COLO668 (cell line): ENCODE measurements at regions not wholly inside any gene's neighbourhood (a gene's known extent, or its start where the extent isn't known, plus 50 kb on each side); places are given as distances from the start of the nearest gene placed in this dataset.
A peak's percentile ranks its signal among the peaks of the same experiment; 100 is the strongest.

Experiments used
- DNase-seq: peaks from one replicate; lab custom pipeline; 2025; ENCODE audit not compliant: unreplicated experiment; lab: John Stamatoyannopoulos, UW

DNA sequence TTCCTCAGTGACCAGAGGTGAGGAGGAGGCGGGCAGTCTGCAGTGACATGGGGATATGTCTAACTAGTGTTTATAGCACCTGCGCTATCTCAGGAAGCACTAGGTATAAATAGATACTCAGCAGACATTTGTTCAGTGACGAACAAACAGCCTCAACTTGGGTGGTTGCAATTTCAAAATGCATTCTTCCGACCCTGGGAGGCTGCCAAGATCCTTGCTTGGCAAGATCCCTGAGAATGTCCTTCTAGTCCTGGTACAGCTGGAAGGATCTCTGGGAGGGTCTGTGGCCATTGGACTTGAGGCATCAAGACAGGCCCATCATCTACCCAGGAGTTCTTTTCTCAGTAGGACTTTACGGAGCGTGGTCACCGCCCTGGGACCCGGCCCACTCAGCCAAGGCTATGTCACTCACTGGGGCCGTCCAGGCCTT lies 299.5 kb downstream of the ZNF536 start:
- DNase-seq = no peak

- no peak for DNase-seq
Measured at GRCh38 chr19:30671367-30671619, 299.1 kb downstream of the ZNF536 start.

GRCh38 chr19:30670562-30671366 lies 298.6 kb downstream of the ZNF536 start:
- DNase-seq = no peak

- DNase-seq = no peak
Measured at GRCh38 chr19:30670011-30670329, 297.8 kb downstream of the ZNF536 start.

GRCh38 chr19:30669329-30670010 lies 297.3 kb downstream of the ZNF536 start:
- DNase-seq = peak; percentile 39

GRCh38 chr19:30668521-30669155 lies 296.5 kb downstream of the ZNF536 start:
- DNase-seq = no peak

GRCh38 chr19:30667746-30668145 lies 295.6 kb downstream of the ZNF536 start:
- no peak for DNase-seq

DNA sequence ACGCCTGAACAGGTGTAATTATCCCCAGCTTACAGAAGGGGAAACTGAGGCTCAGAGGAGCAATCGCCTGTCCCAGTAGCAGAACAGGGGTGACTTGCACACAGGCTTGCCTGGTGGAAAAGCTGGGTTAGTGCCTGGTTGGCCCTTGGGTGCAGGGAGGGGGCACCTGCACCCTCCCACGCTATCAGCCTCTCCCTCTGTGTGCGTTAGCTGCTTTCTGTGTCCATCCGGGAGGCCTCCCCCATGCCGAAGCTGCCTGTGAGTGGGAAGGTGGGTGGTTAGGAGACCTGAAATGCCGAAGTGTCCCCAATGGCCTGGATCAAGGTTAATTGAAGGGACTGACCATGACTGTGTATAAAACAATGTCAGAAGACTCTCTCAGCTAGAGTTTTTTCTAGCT lies 295.0 kb downstream of the ZNF536 start:
- no peak for DNase-seq

- peak; percentile 12 for DNase-seq
Measured at GRCh38 chr19:30666301-30666803, 294.2 kb downstream of the ZNF536 start.

- DNase-seq = no peak
Measured at GRCh38 chr19:30665449-30665848, 293.3 kb downstream of the ZNF536 start.

DNA sequence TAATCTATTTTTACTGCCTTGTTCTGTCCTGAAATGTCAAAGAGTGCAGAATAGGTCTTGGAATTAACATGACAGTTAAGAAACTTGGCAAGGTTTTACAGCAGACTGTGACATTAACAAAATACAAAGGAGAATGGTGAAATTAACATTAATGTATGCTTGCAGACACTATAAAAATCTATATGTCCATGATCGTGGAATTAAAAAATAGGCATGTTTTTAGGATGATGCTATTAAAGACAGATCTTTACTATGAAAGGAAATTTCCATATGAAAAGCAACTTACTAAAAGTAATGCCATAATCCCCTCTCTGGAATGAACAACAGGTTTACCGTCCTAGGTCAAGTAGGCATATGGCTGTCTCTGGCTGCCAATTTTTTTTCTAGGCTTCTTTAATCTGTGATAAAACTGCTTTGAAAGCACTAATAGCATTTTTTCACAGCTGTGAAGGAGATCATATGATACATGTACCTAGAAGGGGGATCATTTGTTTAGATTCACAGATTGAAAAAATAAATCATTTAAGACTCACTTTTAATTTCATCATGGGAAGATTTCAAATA lies 291.5 kb downstream of the ZNF536 start:
- DNase-seq = no peak

DNA sequence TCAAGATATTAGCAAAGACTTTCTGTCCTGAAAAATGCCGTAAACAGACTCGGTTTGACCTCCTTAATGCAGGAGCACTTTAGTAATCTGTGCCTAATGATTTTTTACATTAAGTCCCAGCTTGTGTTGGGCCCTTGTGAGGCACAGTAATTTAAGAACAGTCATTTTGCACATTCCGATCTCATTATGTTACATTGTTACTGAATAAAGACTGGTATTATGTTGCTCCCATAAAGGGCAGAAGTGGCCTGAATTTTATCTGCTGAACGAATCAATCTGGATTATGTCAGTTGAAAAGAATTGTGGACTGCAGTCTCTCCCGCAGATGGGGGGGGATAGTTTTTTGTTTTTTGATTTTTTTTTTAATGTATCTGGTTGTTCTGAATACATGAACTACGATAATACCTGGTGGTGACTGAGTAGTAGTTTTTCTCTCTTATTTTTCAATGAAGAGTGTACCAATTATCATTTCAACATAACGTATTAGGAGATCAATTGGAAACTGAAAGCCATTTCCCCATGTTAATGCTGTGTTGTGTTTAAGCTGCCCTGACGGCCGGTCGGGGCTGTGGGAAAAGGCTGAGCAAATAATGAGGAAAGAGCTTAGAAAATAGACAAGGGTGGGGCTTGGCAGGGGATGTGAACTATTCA lies 290.2 kb downstream of the ZNF536 start:
- DNase-seq = no peak

GRCh38 chr19:30659638-30660037 lies 287.5 kb downstream of the ZNF536 start:
- no peak for DNase-seq

DNA sequence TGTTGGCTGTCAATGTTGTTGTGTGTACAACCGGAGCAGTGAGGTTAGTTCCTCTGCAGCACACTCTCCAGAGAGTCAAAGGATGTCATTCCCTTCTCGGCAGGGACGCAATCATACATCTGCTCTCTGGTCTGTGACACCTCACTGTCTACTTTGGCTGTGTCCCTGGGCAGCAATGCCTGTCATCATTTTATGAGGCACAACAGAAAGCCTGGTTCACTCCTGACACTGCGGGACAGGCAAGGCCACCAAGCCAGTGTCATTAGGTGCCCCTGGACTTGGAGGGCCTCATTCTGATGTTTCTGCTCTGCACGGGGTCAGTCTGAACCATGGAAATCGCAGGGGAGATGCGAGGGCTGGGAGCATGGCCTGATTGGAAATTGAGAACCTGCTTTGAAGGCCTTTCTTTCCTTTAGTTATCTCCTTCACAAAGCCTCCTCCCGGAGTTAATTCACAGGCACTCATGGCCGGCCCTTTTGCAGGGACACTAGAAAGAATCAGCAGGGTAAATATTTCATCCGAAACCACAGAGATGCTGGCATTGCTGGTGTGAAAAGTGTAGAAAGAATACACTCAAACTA lies 284.4 kb downstream of the ZNF536 start:
- no peak for DNase-seq

- DNase-seq = no peak
Measured at GRCh38 chr19:30653646-30654386, 281.6 kb downstream of the ZNF536 start.

- no peak for DNase-seq
Measured at GRCh38 chr19:30652751-30653150, 280.6 kb downstream of the ZNF536 start.

DNA sequence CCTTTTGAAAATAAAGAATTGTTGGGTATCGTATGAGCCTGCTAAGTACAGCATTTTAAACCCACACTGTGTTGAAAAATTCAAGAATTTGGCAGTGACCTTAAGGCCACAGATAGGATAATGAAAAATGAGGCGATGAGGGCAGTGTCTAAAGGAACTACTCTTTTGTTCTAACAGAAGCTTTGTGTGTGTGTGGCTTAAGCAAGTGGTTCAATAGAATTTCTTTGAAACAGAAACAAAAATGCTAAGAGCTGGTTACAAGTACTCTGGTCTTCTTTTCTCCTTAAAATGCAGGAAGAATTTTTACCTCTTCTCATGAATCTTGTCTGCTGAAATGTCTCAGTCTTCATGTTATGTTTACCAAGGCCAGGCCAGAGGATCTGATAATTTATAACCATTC lies 279.5 kb downstream of the ZNF536 start:
- DNase-seq = no peak

- no peak for DNase-seq
Measured at GRCh38 chr19:30651066-30651465, 278.9 kb downstream of the ZNF536 start.

GRCh38 chr19:30649934-30650614 lies 277.9 kb downstream of the ZNF536 start:
- DNase-seq = peak; percentile 18
